ENCODE measurements at regions not wholly inside any gene's neighbourhood (a gene's known extent, or its start where the extent isn't known, plus 50 kb on each side); places are given as distances from the start of the nearest gene placed in this dataset.

- TF ChIP-seq, protein P1, sequence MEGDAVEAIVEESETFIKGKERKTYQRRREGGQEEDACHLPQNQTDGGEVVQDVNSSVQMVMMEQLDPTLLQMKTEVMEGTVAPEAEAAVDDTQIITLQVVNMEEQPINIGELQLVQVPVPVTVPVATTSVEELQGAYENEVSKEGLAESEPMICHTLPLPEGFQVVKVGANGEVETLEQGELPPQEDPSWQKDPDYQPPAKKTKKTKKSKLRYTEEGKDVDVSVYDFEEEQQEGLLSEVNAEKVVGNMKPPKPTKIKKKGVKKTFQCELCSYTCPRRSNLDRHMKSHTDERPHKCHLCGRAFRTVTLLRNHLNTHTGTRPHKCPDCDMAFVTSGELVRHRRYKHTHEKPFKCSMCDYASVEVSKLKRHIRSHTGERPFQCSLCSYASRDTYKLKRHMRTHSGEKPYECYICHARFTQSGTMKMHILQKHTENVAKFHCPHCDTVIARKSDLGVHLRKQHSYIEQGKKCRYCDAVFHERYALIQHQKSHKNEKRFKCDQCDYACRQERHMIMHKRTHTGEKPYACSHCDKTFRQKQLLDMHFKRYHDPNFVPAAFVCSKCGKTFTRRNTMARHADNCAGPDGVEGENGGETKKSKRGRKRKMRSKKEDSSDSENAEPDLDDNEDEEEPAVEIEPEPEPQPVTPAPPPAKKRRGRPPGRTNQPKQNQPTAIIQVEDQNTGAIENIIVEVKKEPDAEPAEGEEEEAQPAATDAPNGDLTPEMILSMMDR (IDR thresholded peaks at IDR 0.05 in 2 of 3, conservative IDR thresholded peaks at IDR 0.05 in 1 of 3; ENCODE audit: borderline replicate concordance in 1 of 3, insufficient read depth in 1 of 3, low read depth in 2 of 3, low read length in 2 of 3), result no peak
- TF ChIP-seq CEBPB (IDR thresholded peaks at IDR 0.05; ENCODE audit: low read depth), result no peak
- no peak for TF ChIP-seq POLR2A (IDR thresholded peaks at IDR 0.05; ENCODE audit: borderline replicate concordance, extremely low read depth, insufficient read depth, insufficient read length)
- TF ChIP-seq EZH2phosphoT487 (IDR thresholded peaks at IDR 0.05; ENCODE audit: borderline replicate concordance), result no peak
These were observed 197.7 kb upstream of the RPL38 start for GRCh38 chr17:74005790-74006189.

All from HCT116 (cell line).